AG10803 (cell line): ENCODE measurements at regions not wholly inside any gene's neighbourhood (a gene's known extent, or its start where the extent isn't known, plus 50 kb on each side); places are given as distances from the start of the nearest gene placed in this dataset.

Experiments
- DNase-seq: peaks from one replicate; pipeline ENCODE4 v3.0.0; 2010; ENCODE audit warnings: low read depth
- H3K4me3 ChIP-seq: 2 replicates; pipeline ENCODE4 v1.5.1; 2011; ENCODE audit warnings: mild to moderate bottlenecking, low read length, control low read depth
- CTCF ChIP-seq: conservative IDR thresholded peaks from 2 replicates; pipeline ENCODE4 v1.5.1; 2011; ENCODE audit warnings: mild to moderate bottlenecking, low read length, control low read depth, inconsistent platforms

- TF ChIP-seq CTCF = no peak
- DNase-seq = no peak
- H3K4me3 ChIP-seq = no peak overlapping the region
Measured at GRCh38 chr16:66205287-66206231, 160.9 kb upstream of the CDH5 start.

GRCh38 chr16:66204756-66205155, 161.7 kb upstream of the CDH5 start:
- no peak for TF ChIP-seq CTCF
- no peak overlapping the region for H3K4me3 ChIP-seq
- DNase-seq = peak; percentile 71

GRCh38 chr16:66203476-66203875, 163.0 kb upstream of the CDH5 start:
- no peak overlapping the region for H3K4me3 ChIP-seq
- TF ChIP-seq CTCF = no peak
- no peak for DNase-seq

DNA sequence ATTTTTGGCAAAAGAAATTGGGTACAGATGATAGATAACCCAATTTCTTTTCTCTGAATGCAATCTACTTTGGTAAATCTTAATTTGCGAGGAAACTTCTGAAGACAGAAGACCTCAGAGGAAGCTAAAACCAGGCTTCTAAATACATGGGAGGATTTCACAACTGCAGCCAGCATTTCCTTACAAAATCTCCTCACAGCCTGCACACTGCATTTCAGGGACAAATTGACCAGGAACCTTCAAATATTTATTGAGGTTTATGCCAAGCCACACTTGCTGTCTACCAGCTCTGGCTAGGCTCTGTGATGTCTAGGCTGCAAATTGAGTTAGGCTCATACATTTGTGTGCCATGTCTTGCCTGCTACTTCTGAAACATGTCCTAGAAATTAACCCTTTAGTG, 167.3 kb upstream of the CDH5 start:
- no peak overlapping the region for H3K4me3 ChIP-seq
- DNase-seq = peak; percentile 69
- no peak for TF ChIP-seq CTCF

GRCh38 chr16:66198641-66199040, 167.8 kb upstream of the CDH5 start:
- DNase-seq = no peak
- TF ChIP-seq CTCF = no peak
- no peak overlapping the region for H3K4me3 ChIP-seq

GRCh38 chr16:66197668-66198278, 168.7 kb upstream of the CDH5 start:
- H3K4me3 ChIP-seq = no peak overlapping the region
- DNase-seq = no peak
- TF ChIP-seq CTCF = no peak

GRCh38 chr16:66196770-66197169, 169.7 kb upstream of the CDH5 start:
- no peak overlapping the region for H3K4me3 ChIP-seq
- DNase-seq = no peak
- no peak for TF ChIP-seq CTCF
